OCI-LY7 (cell line): ENCODE measurements at regions not wholly inside any gene's neighbourhood (a gene's known extent, or its start where the extent isn't known, plus 50 kb on each side); places are given as distances from the start of the nearest gene placed in this dataset.

Source experiments
- EZH2phosphoT487 ChIP-seq: fragments of 200-600 bp; sonication (generic); IDR thresholded peaks from 2 replicates; pipeline ENCODE4 v1.6.1; 2018; ENCODE audit warnings: low read depth, borderline replicate concordance, mild to moderate bottlenecking, mixed run types, antibody characterized with exemption, low read length, moderate library complexity, mixed read lengths
- TF ChIP-seq, protein P1 (sequence below): fragments of 200-600 bp; sonication (generic); conservative IDR thresholded peaks from 2 replicates; pipeline ENCODE4 v1.5.1; 2014; ENCODE audit warnings: mild to moderate bottlenecking, antibody characterized with exemption, low read length, moderate library complexity, mixed read lengths

DNA sequence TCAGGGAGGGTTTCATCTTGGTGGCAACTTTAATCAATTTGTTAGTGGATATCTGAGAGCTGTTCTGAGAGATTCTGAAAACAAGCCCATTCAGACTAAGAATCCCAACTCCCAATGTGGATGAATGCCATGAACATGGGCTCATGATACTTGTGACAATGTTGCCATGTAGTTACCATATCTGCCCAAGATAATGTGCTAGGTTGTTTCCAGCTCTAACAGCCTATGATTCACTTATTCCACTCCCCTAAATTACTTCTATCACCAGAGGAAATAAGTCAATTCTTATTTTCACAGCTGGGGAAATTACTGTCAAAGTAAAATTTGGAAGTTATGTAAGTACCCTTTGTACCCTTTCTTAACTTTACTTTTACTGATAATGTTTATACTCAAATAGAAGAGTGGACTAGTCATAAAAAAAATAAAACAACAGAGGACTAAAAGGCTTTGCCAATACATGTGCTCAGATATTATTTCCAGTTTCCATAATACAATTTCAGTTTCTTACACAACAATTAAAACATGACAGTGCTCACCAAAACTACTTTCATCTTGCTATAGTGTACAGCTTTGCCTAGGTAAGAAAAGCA, 1101.7 kb upstream of the INTU start:
- TF ChIP-seq, protein P1, sequence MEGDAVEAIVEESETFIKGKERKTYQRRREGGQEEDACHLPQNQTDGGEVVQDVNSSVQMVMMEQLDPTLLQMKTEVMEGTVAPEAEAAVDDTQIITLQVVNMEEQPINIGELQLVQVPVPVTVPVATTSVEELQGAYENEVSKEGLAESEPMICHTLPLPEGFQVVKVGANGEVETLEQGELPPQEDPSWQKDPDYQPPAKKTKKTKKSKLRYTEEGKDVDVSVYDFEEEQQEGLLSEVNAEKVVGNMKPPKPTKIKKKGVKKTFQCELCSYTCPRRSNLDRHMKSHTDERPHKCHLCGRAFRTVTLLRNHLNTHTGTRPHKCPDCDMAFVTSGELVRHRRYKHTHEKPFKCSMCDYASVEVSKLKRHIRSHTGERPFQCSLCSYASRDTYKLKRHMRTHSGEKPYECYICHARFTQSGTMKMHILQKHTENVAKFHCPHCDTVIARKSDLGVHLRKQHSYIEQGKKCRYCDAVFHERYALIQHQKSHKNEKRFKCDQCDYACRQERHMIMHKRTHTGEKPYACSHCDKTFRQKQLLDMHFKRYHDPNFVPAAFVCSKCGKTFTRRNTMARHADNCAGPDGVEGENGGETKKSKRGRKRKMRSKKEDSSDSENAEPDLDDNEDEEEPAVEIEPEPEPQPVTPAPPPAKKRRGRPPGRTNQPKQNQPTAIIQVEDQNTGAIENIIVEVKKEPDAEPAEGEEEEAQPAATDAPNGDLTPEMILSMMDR: no peak
- TF ChIP-seq EZH2phosphoT487: no peak
